ENCODE measurements at regions not wholly inside any gene's neighbourhood (a gene's known extent, or its start where the extent isn't known, plus 50 kb on each side); places are given as distances from the start of the nearest gene placed in this dataset.

GRCh38 chr12:92465786-92466295 is 236.9 kb upstream of the PLEKHG7 start:
- DNase-seq (ENCODE audit: low read depth in 2 of 2), result no peak

- DNase-seq (ENCODE audit: low read depth in 2 of 2), result no peak
Observed at GRCh38 chr12:92464911-92465310, 237.9 kb upstream of the PLEKHG7 start.

GRCh38 chr12:92463171-92463570 is 239.6 kb upstream of the PLEKHG7 start:
- no peak for DNase-seq (ENCODE audit: low read depth in 2 of 2)

GRCh38 chr12:92462527-92462926 is 240.3 kb upstream of the PLEKHG7 start:
- DNase-seq (ENCODE audit: low read depth in 2 of 2), result no peak

- DNase-seq (ENCODE audit: low read depth in 2 of 2), result no peak
Observed at GRCh38 chr12:92462049-92462448, 240.7 kb upstream of the PLEKHG7 start.

- DNase-seq (ENCODE audit: low read depth in 2 of 2), result no peak
Observed at GRCh38 chr12:92459850-92460249, 242.9 kb upstream of the PLEKHG7 start.

GRCh38 chr12:92458996-92459395 is 243.8 kb upstream of the PLEKHG7 start:
- DNase-seq (ENCODE audit: low read depth in 2 of 2), result no peak

- DNase-seq (ENCODE audit: low read depth in 2 of 2), result no peak
Observed at GRCh38 chr12:92457458-92458180, 245.2 kb upstream of the PLEKHG7 start.

- no peak for DNase-seq (ENCODE audit: low read depth in 2 of 2)
Observed at GRCh38 chr12:92452763-92453162, 250.0 kb upstream of the PLEKHG7 start.

GRCh38 chr12:92446083-92446460 is 256.7 kb upstream of the PLEKHG7 start:
- DNase-seq (ENCODE audit: low read depth in 2 of 2), result no peak

- DNase-seq (ENCODE audit: low read depth in 2 of 2), result no peak
Observed at GRCh38 chr12:92445253-92446082, 257.3 kb upstream of the PLEKHG7 start.

GRCh38 chr12:92444763-92445162 is 258.0 kb upstream of the PLEKHG7 start:
- no peak for DNase-seq (ENCODE audit: low read depth in 2 of 2)

GRCh38 chr12:92442782-92443181 is 260.0 kb upstream of the PLEKHG7 start:
- DNase-seq (ENCODE audit: low read depth in 2 of 2), result no peak

- no peak for DNase-seq (ENCODE audit: low read depth in 2 of 2)
Observed at GRCh38 chr12:92440072-92440471, 262.7 kb upstream of the PLEKHG7 start.

- no peak for DNase-seq (ENCODE audit: low read depth in 2 of 2)
Observed at GRCh38 chr12:92439420-92439805, 263.4 kb upstream of the PLEKHG7 start.

GRCh38 chr12:92438641-92439419 is 264.0 kb upstream of the PLEKHG7 start:
- DNase-seq (ENCODE audit: low read depth in 2 of 2), result no peak

GRCh38 chr12:92437452-92437851 is 265.3 kb upstream of the PLEKHG7 start:
- DNase-seq (ENCODE audit: low read depth in 2 of 2), result no peak

GRCh38 chr12:92436856-92437255 is 265.9 kb upstream of the PLEKHG7 start:
- DNase-seq (ENCODE audit: low read depth in 2 of 2), result no peak

GRCh38 chr12:92434607-92435025 is 268.2 kb upstream of the PLEKHG7 start:
- no peak for DNase-seq (ENCODE audit: low read depth in 2 of 2)

GRCh38 chr12:92432724-92433441 is 269.9 kb upstream of the PLEKHG7 start:
- DNase-seq (ENCODE audit: low read depth in 2 of 2), result no peak

- DNase-seq (ENCODE audit: low read depth in 2 of 2), result no peak
Observed at GRCh38 chr12:92431146-92431545, 271.6 kb upstream of the PLEKHG7 start.

- no peak for DNase-seq (ENCODE audit: low read depth in 2 of 2)
Observed at GRCh38 chr12:92426332-92426731, 276.5 kb upstream of the PLEKHG7 start.
